ENCODE measurements at regions not wholly inside any gene's neighbourhood (a gene's known extent, or its start where the extent isn't known, plus 50 kb on each side); places are given as distances from the start of the nearest gene placed in this dataset.

- no peak for ATAC-seq
- intact Hi-C loops (cut with DNase I) = no loop called here
These were observed 1512.0 kb downstream of the ARAP2 start for GRCh38 chr4:34732176-34732950.

GRCh38 chr4:34733185-34733941, 1511.0 kb downstream of the ARAP2 start:
- DNase-seq (ENCODE audit: low spot score) = no peak
- intact Hi-C loops (cut with DNase I) = no loop called here

More at GRCh38 chr4:34732176-34732950, 1512.0 kb downstream of the ARAP2 start:
- DNase-seq (ENCODE audit: low spot score) = no peak

GRCh38 chr4:34766935-34767334, 1477.4 kb downstream of the ARAP2 start:
- intact Hi-C loops (cut with DNase I) = loop anchor here (10.0 kb wide), 1 partner anchor 1352 kb away; no protein-coding TSS in a partner anchor
- ATAC-seq = no peak
- no peak for DNase-seq (ENCODE audit: low spot score)

More at GRCh38 chr4:34733185-34733941, 1511.0 kb downstream of the ARAP2 start:
- ATAC-seq = peak; percentile 65

DNA sequence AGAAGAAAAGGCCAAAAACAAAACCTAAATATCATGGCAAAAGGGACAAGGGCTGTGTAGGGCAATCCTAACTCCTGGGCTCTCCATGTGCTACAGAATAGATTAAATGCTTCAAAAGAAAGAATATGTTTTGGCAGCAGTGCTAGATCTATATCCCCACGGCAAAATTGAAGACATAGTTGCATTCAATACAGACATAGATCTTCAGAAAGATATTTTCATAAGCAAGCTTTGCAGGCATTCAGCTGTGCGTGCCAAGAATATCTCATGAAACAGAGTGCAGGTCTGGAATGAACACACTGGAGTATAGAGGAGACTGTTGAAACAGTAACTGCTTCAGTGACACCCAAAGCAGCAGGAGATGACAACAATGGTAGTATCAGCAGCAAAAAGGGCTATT, 1476.9 kb downstream of the ARAP2 start:
- ATAC-seq = no peak
- intact Hi-C loops (cut with DNase I) = loop anchor here (10.0 kb wide), 1 partner anchor 1353 kb away; no protein-coding TSS in a partner anchor
- no peak for DNase-seq (ENCODE audit: low spot score)

DNA sequence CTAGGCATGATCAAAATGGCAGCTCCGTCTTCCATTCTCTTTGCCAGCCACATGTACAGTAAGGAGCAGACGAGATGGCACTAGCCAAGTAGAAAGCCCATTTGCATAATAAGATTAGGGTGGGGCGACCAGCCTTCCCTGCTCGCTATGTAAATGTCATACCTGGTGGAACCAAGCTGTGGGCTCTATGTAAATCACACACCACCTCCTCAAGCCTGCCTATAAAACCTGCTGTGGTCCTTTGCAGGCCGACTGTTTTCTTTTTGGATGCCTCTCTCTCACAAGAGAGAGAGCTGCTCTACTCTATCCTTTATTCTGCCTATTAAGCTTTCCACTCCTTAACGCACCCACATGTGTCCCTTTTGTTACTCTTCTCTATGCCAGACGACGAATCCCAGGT, 1472.7 kb downstream of the ARAP2 start:
- ATAC-seq (no peak), DNase-seq (ENCODE audit: low spot score) (no peak)
- intact Hi-C loops (cut with DNase I) = no loop called here

DNA sequence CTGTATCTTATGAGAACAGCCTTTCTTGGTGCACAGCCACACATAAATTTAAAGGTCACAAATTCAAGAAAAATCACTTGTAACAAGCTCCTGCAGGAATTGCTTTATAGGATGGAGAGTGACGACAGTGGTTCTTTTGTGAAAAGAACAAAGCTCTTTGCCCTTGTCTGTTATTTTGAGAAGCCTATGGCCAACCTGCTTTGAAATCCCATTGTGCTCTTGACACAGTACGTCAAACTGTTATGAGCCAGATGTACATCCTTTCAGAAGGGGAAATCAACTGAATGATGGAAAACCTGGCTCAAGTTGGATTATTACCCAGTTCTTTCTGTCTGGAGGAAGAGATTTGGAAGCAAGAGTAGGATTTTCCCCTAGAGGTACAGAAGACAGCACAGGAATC, 1454.2 kb downstream of the ARAP2 start:
- no peak for DNase-seq (ENCODE audit: low spot score)
- ATAC-seq = no peak
- intact Hi-C loops (cut with DNase I) = no loop called here

GRCh38 chr4:34791209-34791608, 1453.1 kb downstream of the ARAP2 start:
- intact Hi-C loops (cut with DNase I) = no loop called here
- DNase-seq (ENCODE audit: low spot score) (no peak), ATAC-seq (no peak)

- DNase-seq (ENCODE audit: low spot score) (no peak), ATAC-seq (no peak)
- intact Hi-C loops (cut with DNase I) = no loop called here
These were observed 1443.4 kb downstream of the ARAP2 start for GRCh38 chr4:34800953-34801352.

DNA sequence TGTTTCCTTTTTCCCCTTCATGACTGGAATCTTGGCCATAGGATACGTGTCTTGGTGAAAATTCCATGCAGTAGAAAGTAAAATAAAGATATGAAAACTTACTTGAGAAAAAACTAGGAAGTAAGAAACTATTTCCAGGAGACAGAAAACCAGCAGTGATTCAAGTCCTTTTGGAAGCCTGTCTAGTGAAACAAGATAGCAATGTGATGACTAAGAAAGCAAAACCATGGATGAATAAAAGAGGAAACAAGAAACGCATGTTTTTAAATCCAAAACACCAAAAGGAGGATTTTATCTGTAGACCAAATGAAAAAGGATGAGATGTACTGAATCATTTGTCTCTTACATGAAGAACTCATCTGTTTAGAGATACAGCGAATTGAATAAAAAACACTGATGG, 1430.0 kb downstream of the ARAP2 start:
- DNase-seq (ENCODE audit: low spot score) (no peak), ATAC-seq (no peak)
- intact Hi-C loops (cut with DNase I) = no loop called here

DNA sequence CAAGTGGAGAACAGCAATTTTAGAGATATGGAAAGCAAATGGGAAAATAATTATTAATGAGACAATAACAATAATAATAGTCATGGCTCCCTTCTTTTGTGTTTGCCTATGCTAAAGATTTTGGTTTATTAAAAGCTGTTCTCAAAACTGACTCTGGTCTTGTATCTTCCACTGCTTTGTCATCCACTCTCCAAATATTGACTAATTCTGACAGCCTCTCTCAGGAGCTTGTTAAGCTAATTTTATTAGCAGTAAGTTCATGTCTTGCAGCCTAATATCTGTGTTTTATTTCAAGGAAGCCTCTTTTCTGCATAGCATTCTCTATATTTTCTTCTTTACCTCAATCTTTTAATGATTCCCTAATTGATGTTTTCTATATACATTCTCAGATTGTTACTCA, 1419.8 kb downstream of the ARAP2 start:
- intact Hi-C loops (cut with DNase I) = no loop called here
- ATAC-seq = no peak
- DNase-seq (ENCODE audit: low spot score) = no peak

DNA sequence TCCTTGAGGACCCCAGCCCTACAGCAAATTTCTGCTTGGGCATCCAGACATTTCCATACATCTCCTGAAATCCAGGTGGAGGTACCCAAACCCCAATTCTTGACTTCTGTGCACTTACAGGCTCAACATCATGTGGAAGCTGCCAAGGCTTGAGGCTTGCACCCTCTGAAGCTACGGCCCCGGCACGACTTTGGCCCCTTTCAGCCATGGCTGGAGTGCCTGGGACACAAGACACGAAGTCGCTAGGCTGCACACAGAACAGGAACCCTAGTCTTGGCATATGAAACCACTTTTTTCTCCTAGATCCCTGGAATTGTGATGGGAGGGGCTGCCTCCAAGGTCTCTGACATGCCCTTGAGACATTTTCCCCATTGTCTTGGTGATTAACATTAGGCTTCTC, 1417.7 kb downstream of the ARAP2 start:
- intact Hi-C loops (cut with DNase I) = no loop called here
- no peak for ATAC-seq
- DNase-seq (ENCODE audit: low spot score) = no peak

GRCh38 chr4:34845926-34846325, 1398.4 kb downstream of the ARAP2 start:
- intact Hi-C loops (cut with DNase I) = no loop called here
- ATAC-seq (no peak), DNase-seq (ENCODE audit: low spot score) (no peak)

GRCh38 chr4:34850421-34850820, 1393.9 kb downstream of the ARAP2 start:
- DNase-seq (ENCODE audit: low spot score) (no peak), ATAC-seq (no peak)
- intact Hi-C loops (cut with DNase I) = no loop called here

- no peak for DNase-seq (ENCODE audit: low spot score)
- intact Hi-C loops (cut with DNase I) = no loop called here
- ATAC-seq = no peak
These were observed 1393.3 kb downstream of the ARAP2 start for GRCh38 chr4:34850968-34851367.

DNA sequence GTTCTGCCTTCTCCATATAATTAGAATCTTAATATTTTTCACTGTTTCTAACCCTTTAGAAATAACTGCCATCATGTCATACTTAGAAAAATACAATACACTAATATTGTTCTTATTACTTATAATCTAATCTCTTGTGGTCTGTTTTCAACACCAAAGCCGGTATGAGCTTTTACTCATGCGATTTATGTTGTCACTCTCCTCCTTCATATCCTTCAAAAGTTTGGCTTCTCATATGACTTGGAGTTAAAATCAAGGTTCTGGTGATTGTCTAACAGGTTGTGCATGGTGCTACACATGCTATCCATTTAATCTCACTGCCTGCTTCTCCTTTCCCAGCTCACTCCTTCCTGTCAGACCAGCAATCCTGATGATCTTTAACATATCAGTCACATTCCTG, 1392.9 kb downstream of the ARAP2 start:
- no peak for ATAC-seq
- DNase-seq (ENCODE audit: low spot score) = no peak
- intact Hi-C loops (cut with DNase I) = no loop called here

DNA sequence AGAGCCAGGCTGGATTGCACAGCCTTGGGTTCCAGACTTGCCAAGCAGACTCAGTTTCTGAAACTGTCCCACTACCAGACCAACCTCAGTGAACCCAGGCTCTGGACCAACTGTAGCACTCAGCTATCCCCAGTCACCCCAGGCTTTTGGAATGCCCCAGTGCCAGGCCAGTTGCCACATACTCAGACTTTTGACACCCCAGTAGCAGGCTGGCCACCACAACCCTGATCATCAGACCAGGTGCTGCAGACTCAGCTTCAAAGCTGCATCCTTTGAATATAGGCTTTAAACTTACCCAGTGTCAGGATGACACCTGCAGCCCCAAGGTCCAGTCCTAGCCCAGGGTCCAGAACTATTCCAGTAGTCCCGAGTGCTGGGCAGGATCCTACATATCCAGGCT, 1389.9 kb downstream of the ARAP2 start:
- DNase-seq (ENCODE audit: low spot score) (no peak), ATAC-seq (no peak)
- intact Hi-C loops (cut with DNase I) = no loop called here

GRCh38 chr4:34861666-34862065, 1382.6 kb downstream of the ARAP2 start:
- no peak for ATAC-seq
- intact Hi-C loops (cut with DNase I) = no loop called here
- DNase-seq (ENCODE audit: low spot score) = no peak

- DNase-seq (ENCODE audit: low spot score) = no peak
- no peak for ATAC-seq
- intact Hi-C loops (cut with DNase I) = no loop called here
These were observed 1365.4 kb downstream of the ARAP2 start for GRCh38 chr4:34878961-34879360.

DNA sequence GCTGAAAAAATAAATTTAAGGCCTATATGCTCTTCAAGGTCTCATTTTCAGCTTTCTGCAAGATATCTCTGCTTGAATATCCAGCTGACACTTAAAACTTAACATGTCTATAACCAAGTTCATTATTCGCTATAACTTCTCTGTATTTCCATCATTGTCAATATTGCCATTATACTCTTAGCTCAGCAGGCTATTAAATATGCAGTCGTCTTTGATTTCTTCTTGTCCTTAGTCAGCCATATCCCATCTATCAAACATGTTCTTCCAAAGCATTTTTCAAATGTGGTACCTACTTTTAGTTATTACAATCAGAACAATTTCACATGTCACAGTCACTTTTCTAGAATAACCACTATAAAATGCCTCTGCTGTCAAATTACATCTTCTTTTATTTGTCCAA, 1364.1 kb downstream of the ARAP2 start:
- ATAC-seq = no peak
- intact Hi-C loops (cut with DNase I) = no loop called here
- no peak for DNase-seq (ENCODE audit: low spot score)

- DNase-seq (ENCODE audit: low spot score) (no peak), ATAC-seq (no peak)
- intact Hi-C loops (cut with DNase I) = no loop called here
These were observed 1352.4 kb downstream of the ARAP2 start for GRCh38 chr4:34891892-34892291.

Measured in sciatic nerve (tissue), 2 donors.